Vagina (tissue), 2 donors: ENCODE measurements at regions not wholly inside any gene's neighbourhood (a gene's known extent, or its start where the extent isn't known, plus 50 kb on each side); places are given as distances from the start of the nearest gene placed in this dataset.

Source experiments
- POLR2A ChIP-seq, 2 donors: fragments of 450-650 bp; IDR thresholded peaks; one replicate each; pipeline ENCODE4 v1.6.1; 2017; ENCODE audit warnings: antibody characterized with exemption in 2 of 2, mild to moderate bottlenecking in 2 of 2, moderate library complexity in 2 of 2
- POLR2AphosphoS5 ChIP-seq, 2 donors: sonication (generic); formaldehyde crosslinking; IDR thresholded peaks; one replicate each; pipeline ENCODE4 v1.9.0; 2017; ENCODE audit warnings: antibody characterized with exemption in 2 of 2, mild to moderate bottlenecking in 2 of 2, low read depth in 1 of 2; ENCODE audit not compliant: insufficient read depth in 1 of 2
- TF ChIP-seq, protein P1 (sequence below), 3 experiments: fragments of 450-650 bp in 2 of 3; fragments of 200-600 bp in 1 of 3; sonication (generic) in 1 of 3; IDR thresholded peaks; one replicate each; pipeline ENCODE4 v1.5.1; 2017 to 2019; ENCODE audit warnings: antibody characterized with exemption in 3 of 3, mild to moderate bottlenecking in 2 of 3, moderate library complexity in 2 of 3

DNA sequence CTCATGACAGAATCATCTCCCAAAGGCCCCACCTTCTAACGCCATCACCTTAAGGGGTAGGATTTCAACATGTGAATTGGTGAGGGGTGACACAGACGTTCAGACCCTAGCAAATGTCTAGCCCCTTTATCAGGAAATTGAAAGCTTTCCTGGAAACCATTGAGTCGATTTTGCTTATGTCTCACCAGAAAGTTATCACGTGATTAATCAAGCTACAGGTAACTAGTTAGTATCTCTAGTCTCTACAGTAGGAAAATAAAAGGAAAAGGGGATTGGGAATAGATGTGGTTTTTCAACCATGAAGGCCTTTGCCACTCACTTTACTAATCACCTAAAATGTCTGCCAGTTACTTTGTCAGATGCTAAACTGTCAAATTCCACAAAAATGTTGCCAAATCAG lies 1133.0 kb downstream of the PDHA2 start:
- TF ChIP-seq, protein P1, sequence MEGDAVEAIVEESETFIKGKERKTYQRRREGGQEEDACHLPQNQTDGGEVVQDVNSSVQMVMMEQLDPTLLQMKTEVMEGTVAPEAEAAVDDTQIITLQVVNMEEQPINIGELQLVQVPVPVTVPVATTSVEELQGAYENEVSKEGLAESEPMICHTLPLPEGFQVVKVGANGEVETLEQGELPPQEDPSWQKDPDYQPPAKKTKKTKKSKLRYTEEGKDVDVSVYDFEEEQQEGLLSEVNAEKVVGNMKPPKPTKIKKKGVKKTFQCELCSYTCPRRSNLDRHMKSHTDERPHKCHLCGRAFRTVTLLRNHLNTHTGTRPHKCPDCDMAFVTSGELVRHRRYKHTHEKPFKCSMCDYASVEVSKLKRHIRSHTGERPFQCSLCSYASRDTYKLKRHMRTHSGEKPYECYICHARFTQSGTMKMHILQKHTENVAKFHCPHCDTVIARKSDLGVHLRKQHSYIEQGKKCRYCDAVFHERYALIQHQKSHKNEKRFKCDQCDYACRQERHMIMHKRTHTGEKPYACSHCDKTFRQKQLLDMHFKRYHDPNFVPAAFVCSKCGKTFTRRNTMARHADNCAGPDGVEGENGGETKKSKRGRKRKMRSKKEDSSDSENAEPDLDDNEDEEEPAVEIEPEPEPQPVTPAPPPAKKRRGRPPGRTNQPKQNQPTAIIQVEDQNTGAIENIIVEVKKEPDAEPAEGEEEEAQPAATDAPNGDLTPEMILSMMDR (IDR thresholded peaks at IDR 0.05): no peak
- TF ChIP-seq POLR2AphosphoS5 (IDR thresholded peaks at IDR 0.05; ENCODE audit: insufficient read depth in 1 of 2, low read depth in 1 of 2): no peak
- TF ChIP-seq POLR2A (IDR thresholded peaks at IDR 0.05): no peak
